Gastroesophageal sphincter (tissue), 4 donors: ENCODE measurements at regions not wholly inside any gene's neighbourhood (a gene's known extent, or its start where the extent isn't known, plus 50 kb on each side); places are given as distances from the start of the nearest gene placed in this dataset.

Experiments
- ATAC-seq: fragments of 150-250 bp; one replicate; pipeline ENCODE4 v1.9.1; 2016; ENCODE audit warnings: mild to moderate bottlenecking, moderate library complexity
- H3K27ac ChIP-seq, 4 donors: fragments of 200-600 bp; sonication (generic) in 3 of 4; 1 replicate in 3 of 4; 2 replicates in 1 of 4; pipeline ENCODE4 v1.5.1; 2016 to 2019
- H3K27me3 ChIP-seq: fragments of 200-600 bp; sonication (generic); one replicate; pipeline ENCODE4 v1.5.1; 2019
- H3K36me3 ChIP-seq, 2 donors: fragments of 200-600 bp; sonication (generic); one replicate each; pipeline ENCODE4 v1.5.1; 2019; ENCODE audit warnings: control low read depth in 1 of 2
- H3K4me1 ChIP-seq, 3 donors: fragments of 200-600 bp; sonication (generic); 1 replicate in 2 of 3; 2 replicates in 1 of 3; pipeline ENCODE4 v1.5.1; 2016 to 2019; ENCODE audit warnings: control low read depth in 2 of 3
- H3K4me3 ChIP-seq, 2 donors: fragments of 200-600 bp; sonication (generic); one replicate each; pipeline ENCODE4 v1.5.1; 2019; ENCODE audit warnings: mild to moderate bottlenecking in 1 of 2, moderate library complexity in 1 of 2
- H3K9me3 ChIP-seq, 3 donors: fragments of 200-600 bp; sonication (generic); one replicate each; pipeline ENCODE4 v1.5.1; 2017 to 2019; ENCODE audit warnings: control low read depth in 2 of 3
- CTCF ChIP-seq, 4 experiments: fragments of 200-600 bp in 2 of 4; fragments of 450-650 bp in 2 of 4; sonication (generic) in 1 of 4; IDR thresholded peaks; one replicate each; pipeline ENCODE4 v1.5.1; 2017 to 2019; ENCODE audit warnings: antibody characterized with exemption in 4 of 4, mild to moderate bottlenecking in 2 of 4, moderate library complexity in 2 of 4
- EP300 ChIP-seq: sonication (generic); formaldehyde crosslinking; IDR thresholded peaks from one replicate; pipeline ENCODE4 v1.6.1; 2017; ENCODE audit warnings: antibody characterized with exemption, mild to moderate bottlenecking
- POLR2A ChIP-seq, 2 donors: fragments of 450-650 bp; IDR thresholded peaks; one replicate each; pipeline ENCODE4 v1.6.1; 2017; ENCODE audit warnings: antibody characterized with exemption in 2 of 2, mild to moderate bottlenecking in 2 of 2, moderate library complexity in 1 of 2
- POLR2AphosphoS5 ChIP-seq: sonication (generic); formaldehyde crosslinking; IDR thresholded peaks from one replicate; pipeline ENCODE4 v1.6.1; 2017; ENCODE audit warnings: antibody characterized with exemption
- WGBS, 2 donors: methylation state at CpG; one replicate each; pipeline ENCODE4 v1.1.5; 2018; ENCODE audit warnings: low coverage in 1 of 2; 5-methylcytosine and 5-hydroxymethylcytosine counted together

GRCh38 chr10:3666525-3667302 lies 118.3 kb downstream of the KLF6 start:
- Histone ChIP-seq H3K27me3 (no peaks in the 10 kb centered on the region), H3K4me3 (no peak overlapping the region), H3K4me1 (no peaks in the 10 kb centered on the region), H3K36me3 (no peaks in the 10 kb centered on the region), H3K9me3 (no peaks in the 10 kb centered on the region), H3K27ac (no peak overlapping the region)
- ATAC-seq = no peak
- WGBS, 2 donors = 74 to 76% methylated on average over 7 of the region's 14 CpGs
- TF ChIP-seq CTCF (IDR thresholded peaks at IDR 0.05) = no peak
- no peak for TF ChIP-seq EP300
- no peak for TF ChIP-seq POLR2AphosphoS5
- no peak for TF ChIP-seq POLR2A (IDR thresholded peaks at IDR 0.05)

GRCh38 chr10:3665316-3665908 lies 119.6 kb downstream of the KLF6 start:
- H3K36me3 ChIP-seq = no peaks in the 10 kb centered on the region
- WGBS, 2 donors = 79 to 100% methylated on average over 2 to 4 of the region's 15 CpGs
- H3K4me1 ChIP-seq = no peaks in the 10 kb centered on the region
- H3K27me3 ChIP-seq = no peaks in the 10 kb centered on the region
- no peak for ATAC-seq
- TF ChIP-seq EP300 (no peak), CTCF (IDR thresholded peaks at IDR 0.05) (no peak), POLR2AphosphoS5 (no peak), POLR2A (IDR thresholded peaks at IDR 0.05) (no peak)
- no peaks in the 10 kb centered on the region for H3K9me3 ChIP-seq
- H3K4me3 ChIP-seq = no peak overlapping the region
- H3K27ac ChIP-seq = no peak overlapping the region

- no peaks in the 10 kb centered on the region for H3K27me3 ChIP-seq
- no peaks in the 10 kb centered on the region for H3K9me3 ChIP-seq
- no peak overlapping the region for H3K4me3 ChIP-seq
- whole genome bisulfite sequencing, 2 donors = 60 to 94% methylated on average over 1 to 2 of the region's 2 CpGs
- no peak for ATAC-seq
- TF ChIP-seq CTCF (IDR thresholded peaks at IDR 0.05) = no peak
- TF ChIP-seq EP300 = no peak
- no peak for TF ChIP-seq POLR2AphosphoS5
- TF ChIP-seq POLR2A (IDR thresholded peaks at IDR 0.05) = no peak
- H3K36me3 ChIP-seq = no peaks in the 10 kb centered on the region
- no peak overlapping the region for H3K27ac ChIP-seq
- no peaks in the 10 kb centered on the region for H3K4me1 ChIP-seq
These were observed 122.2 kb downstream of the KLF6 start for GRCh38 chr10:3662775-3663174.

- TF ChIP-seq CTCF (IDR thresholded peaks at IDR 0.05) (no peak), POLR2AphosphoS5 (no peak), EP300 (no peak), POLR2A (IDR thresholded peaks at IDR 0.05) (no peak)
- H3K9me3 ChIP-seq = no peaks in the 10 kb centered on the region
- no peak overlapping the region for H3K27ac ChIP-seq
- no peak overlapping the region for H3K4me3 ChIP-seq
- no peaks in the 10 kb centered on the region for H3K4me1 ChIP-seq
- ATAC-seq = no peak
- no peaks in the 10 kb centered on the region for H3K36me3 ChIP-seq
- 93 to 97% methylated on average over 3 of the region's 3 CpGs for WGBS, 2 donors
- H3K27me3 ChIP-seq = no peaks in the 10 kb centered on the region
These were observed 123.7 kb downstream of the KLF6 start for GRCh38 chr10:3661271-3661670.

GRCh38 chr10:3660753-3661152 lies 124.3 kb downstream of the KLF6 start:
- Histone ChIP-seq H3K4me1 (no peaks in the 10 kb centered on the region), H3K9me3 (no peaks in the 10 kb centered on the region), H3K36me3 (no peaks in the 10 kb centered on the region), H3K27ac (no peak overlapping the region), H3K4me3 (no peak overlapping the region), H3K27me3 (no peaks in the 10 kb centered on the region)
- WGBS, 2 donors = 80% methylated on average over 1 of the region's 7 CpGs; no CpG with 5 or more reads in 1 of the 2 donors
- no peak for ATAC-seq
- no peak for TF ChIP-seq POLR2AphosphoS5
- TF ChIP-seq CTCF (IDR thresholded peaks at IDR 0.05) = no peak
- no peak for TF ChIP-seq EP300
- TF ChIP-seq POLR2A (IDR thresholded peaks at IDR 0.05) = no peak
